Stimulated activated effector memory CD8-positive, alpha-beta T cell treated with anti-CD3 and anti-CD28 coated beads, Interleukin-12 subunit alpha, Interleukin-12 subunit beta, amount 100 ng/mL, for 72 hours (primary cell): ENCODE measurements at regions not wholly inside any gene's neighbourhood (a gene's known extent, or its start where the extent isn't known, plus 50 kb on each side); places are given as distances from the start of the nearest gene placed in this dataset.

Experiments used
- ATAC-seq: fragments of 150-1000 bp; cut with Tn5 transposase; 2 replicates; pipeline ENCODE4 v1.10.0; 2021
- DNase-seq, 2 donors: peaks; one replicate each; pipeline ENCODE4 v3.0.0; 2021 to 2022; ENCODE audit warnings: low spot score in 2 of 2
- H3K27ac Mint-ChIP-seq: one replicate; pipeline ENCODE4 v1.8.0; 2022; ENCODE audit warnings: mild to moderate bottlenecking, mixed read lengths
- H3K36me3 Mint-ChIP-seq: one replicate; pipeline ENCODE4 v1.8.0; 2022; ENCODE audit warnings: mild to moderate bottlenecking, mixed read lengths
- H3K4me1 Mint-ChIP-seq: one replicate; pipeline ENCODE4 v1.8.0; 2022; ENCODE audit warnings: mixed read lengths
- H3K4me3 Mint-ChIP-seq: one replicate; pipeline ENCODE4 v1.8.0; 2022; ENCODE audit warnings: mild to moderate bottlenecking, mixed read lengths
- H3K9me3 Mint-ChIP-seq: one replicate; pipeline ENCODE4 v1.8.0; 2022; ENCODE audit warnings: mixed read lengths

DNA sequence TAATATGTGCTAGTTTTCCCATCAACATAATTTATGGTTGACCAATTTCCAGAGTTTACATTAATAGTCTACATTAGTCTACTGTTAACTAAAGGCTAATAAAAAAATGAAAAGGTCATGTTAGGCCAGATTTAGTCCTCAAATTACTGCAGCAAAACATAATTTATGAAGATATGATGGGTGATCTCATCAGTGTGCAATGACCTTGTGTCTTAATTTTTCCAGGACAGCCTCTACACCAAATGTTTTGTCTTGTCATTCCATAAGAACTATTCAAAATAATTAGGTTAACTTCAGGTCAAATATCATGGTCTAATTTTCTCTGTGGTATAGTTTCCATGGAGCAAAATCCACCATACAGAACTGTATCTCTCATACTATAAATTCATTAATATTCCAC lies 234.2 kb downstream of the COL12A1 start:
- Mint-ChIP-seq H3K4me3 (no peak overlapping the region), H3K4me1 (no peaks in the 10 kb centered on the region), H3K36me3 (no peaks in the 10 kb centered on the region), H3K27ac (no peak overlapping the region), H3K9me3 (peaks cover 3% of the 10 kb centered on the region)
- ATAC-seq, result no peak
- no peak for DNase-seq

- Mint-ChIP-seq H3K4me3 (no peak overlapping the region), H3K27ac (no peak overlapping the region), H3K4me1 (no peaks in the 10 kb centered on the region), H3K9me3 (peaks cover 3% of the 10 kb centered on the region), H3K36me3 (no peaks in the 10 kb centered on the region)
- ATAC-seq (no peak), DNase-seq (no peak)
Measured at GRCh38 chr6:74969591-74970267, 236.1 kb downstream of the COL12A1 start.

- Mint-ChIP-seq H3K36me3 (no peaks in the 10 kb centered on the region), H3K4me1 (no peaks in the 10 kb centered on the region), H3K9me3 (peaks cover 3% of the 10 kb centered on the region), H3K4me3 (no peak overlapping the region), H3K27ac (no peak overlapping the region)
- no peak for ATAC-seq
- DNase-seq, result no peak
Measured at GRCh38 chr6:74967821-74968220, 238.0 kb downstream of the COL12A1 start.

DNA sequence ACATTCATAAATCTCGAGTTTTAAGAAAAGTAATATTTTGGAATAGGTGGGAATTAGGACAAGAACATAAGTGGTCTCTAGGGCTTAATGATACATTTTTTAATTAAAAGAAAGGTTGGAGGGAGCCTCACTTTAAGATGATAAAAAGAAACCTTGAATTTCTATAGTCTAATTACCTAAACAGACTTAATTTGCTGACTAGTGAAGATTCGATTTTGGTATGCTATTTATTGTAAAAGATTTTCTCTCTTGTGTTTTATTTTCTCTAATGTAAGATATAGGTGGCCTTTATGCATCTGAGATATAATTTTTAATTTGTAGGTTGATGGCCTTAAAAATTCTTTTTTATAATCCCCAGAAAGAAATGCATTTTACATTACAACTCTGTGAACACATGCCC lies 239.1 kb downstream of the COL12A1 start:
- no peak overlapping the region for H3K4me3 Mint-ChIP-seq
- H3K36me3 Mint-ChIP-seq, result no peaks in the 10 kb centered on the region
- ATAC-seq (no peak), DNase-seq (no peak)
- peaks cover 9% of the 10 kb centered on the region for H3K9me3 Mint-ChIP-seq
- no peak overlapping the region for H3K27ac Mint-ChIP-seq
- no peaks in the 10 kb centered on the region for H3K4me1 Mint-ChIP-seq

DNA sequence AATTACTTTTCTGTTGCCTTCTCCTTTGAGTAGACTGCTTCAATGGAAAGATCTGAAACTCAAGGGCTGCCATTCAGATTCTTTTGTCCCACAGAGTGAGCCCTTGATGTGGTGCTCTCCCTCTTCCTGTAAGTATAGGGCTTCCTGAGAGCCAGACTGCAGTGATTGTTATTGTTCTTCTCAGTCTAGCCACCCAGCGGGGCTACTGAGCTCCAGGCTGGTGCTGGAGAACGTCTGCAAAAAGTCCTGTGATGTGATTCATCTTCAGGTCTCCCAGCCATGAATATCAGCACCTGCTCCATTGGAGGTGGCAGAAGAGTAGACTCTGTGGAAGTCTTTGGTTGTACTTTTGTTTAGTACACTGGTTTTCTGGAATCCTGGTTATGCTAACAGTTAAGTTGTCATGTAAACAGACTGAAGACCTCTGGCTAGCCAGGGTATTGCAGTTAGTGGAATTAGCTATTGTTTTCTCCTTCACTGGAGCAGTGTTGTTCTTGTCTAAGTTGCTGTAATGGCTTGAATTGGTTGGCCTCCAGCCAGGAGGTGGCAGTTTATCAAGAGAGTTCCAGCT lies 240.9 kb downstream of the COL12A1 start:
- Mint-ChIP-seq H3K4me3 (no peak overlapping the region), H3K4me1 (no peaks in the 10 kb centered on the region), H3K36me3 (no peaks in the 10 kb centered on the region), H3K9me3 (peaks cover 9% of the 10 kb centered on the region), H3K27ac (no peak overlapping the region)
- DNase-seq, result no peak
- ATAC-seq, result no peak

DNA sequence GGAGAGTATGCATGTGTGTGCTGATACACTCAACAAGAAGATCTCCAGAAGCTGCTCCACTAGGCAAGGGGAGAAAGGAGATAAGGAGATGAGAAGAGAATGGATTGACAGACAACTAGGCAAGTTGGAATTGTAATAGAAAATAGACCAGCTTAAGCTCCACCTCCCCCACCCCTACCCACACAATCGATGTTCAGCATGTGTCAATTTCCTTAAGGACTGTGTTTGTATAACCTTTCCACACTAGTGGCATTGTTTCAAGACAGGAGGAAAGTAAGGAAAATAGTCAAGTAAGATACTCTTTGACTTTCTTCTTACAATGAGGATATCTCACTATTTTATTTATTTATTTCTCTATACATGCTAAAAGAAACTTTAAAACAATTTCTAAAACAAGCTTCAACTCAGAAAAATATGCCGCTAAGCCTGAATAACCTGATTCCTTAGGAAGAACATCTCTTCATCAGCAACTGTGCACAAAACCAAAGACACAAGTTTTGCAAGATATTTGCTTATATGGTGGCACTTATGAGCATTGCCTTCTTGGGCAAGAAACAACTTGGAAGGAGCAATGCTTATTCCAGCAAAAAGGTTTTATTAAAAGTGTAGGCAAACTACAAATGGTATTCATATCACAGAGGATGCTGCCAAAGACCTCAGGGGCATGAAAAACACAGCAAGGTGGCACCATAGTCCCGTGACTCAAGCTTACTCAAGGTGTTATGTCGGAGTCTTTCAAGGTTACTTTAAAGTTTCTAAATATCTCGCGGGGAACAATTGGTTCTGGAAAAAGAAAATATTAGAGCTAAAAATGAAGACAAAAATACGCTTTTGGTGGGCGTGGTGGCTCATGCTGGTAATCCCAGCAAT lies 249.1 kb downstream of the COL12A1 start:
- no peak for DNase-seq
- Mint-ChIP-seq H3K4me1 (no peaks in the 10 kb centered on the region), H3K4me3 (no peak overlapping the region)

DNA sequence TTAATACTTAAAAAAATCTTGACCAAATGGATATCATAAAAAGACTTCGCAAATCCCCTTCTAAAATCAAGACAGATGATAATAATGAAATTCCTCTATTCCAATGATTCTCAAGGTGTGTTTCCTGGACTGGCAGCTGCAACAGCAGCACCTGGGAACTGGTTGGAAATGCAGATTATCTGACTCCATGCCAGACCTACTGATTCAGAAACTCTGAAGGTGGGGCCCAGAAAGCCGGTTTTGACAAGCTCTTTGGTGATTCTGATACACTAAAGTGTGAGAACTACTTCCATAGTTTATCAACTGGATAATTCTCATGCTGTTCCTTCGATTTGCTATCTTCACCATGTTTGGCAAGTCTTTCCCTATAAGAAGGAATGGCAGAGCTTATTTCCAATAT lies 252.1 kb downstream of the COL12A1 start:
- no peak overlapping the region for H3K4me3 Mint-ChIP-seq
- ATAC-seq, result no peak

More for the DNA sequence above, 249.1 kb downstream of the COL12A1 start:
- no peak for ATAC-seq
- Mint-ChIP-seq H3K9me3 (peaks cover 7% of the 10 kb centered on the region), H3K27ac (no peak overlapping the region), H3K36me3 (no peaks in the 10 kb centered on the region)

DNA sequence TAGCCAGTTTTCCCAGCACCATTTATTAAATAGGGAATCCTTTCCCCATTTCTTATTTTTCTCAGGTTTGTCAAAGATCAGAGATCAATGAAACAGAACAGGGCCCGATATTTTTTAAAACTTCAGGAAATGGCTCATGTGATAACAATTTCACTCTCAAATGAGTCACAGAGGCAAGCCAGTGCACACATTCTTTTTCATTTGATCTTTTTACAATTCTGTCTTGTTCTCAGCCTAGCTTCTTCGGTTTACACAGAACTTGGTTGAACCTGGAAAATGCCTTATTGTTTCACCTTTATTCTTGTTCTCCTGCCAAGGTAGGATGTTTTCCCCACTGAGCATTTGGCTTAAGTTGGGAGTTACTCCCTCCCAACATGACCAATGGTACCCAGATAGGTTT lies 258.9 kb downstream of the COL12A1 start:
- Mint-ChIP-seq H3K4me3 (no peak overlapping the region), H3K4me1 (no peaks in the 10 kb centered on the region), H3K36me3 (no peaks in the 10 kb centered on the region), H3K27ac (no peak overlapping the region), H3K9me3 (peaks cover 14% of the 10 kb centered on the region)
- DNase-seq, result no peak
- no peak for ATAC-seq

More for the DNA sequence above, 252.1 kb downstream of the COL12A1 start:
- H3K36me3 Mint-ChIP-seq, result no peaks in the 10 kb centered on the region
- peaks cover 13% of the 10 kb centered on the region for H3K9me3 Mint-ChIP-seq
- DNase-seq, result no peak
- H3K27ac Mint-ChIP-seq, result no peak overlapping the region
- H3K4me1 Mint-ChIP-seq, result no peaks in the 10 kb centered on the region

GRCh38 chr6:74942130-74942529 lies 263.7 kb downstream of the COL12A1 start:
- no peak overlapping the region for H3K4me3 Mint-ChIP-seq
- H3K9me3 Mint-ChIP-seq, result peaks cover 2% of the 10 kb centered on the region
- no peaks in the 10 kb centered on the region for H3K4me1 Mint-ChIP-seq
- no peak for ATAC-seq
- H3K27ac Mint-ChIP-seq, result no peak overlapping the region
- no peak for DNase-seq
- H3K36me3 Mint-ChIP-seq, result no peaks in the 10 kb centered on the region

- no peak for ATAC-seq
- Mint-ChIP-seq H3K4me1 (no peaks in the 10 kb centered on the region), H3K4me3 (no peak overlapping the region), H3K27ac (no peak overlapping the region), H3K36me3 (no peaks in the 10 kb centered on the region), H3K9me3 (peaks cover 2% of the 10 kb centered on the region)
- DNase-seq, result no peak
Measured at GRCh38 chr6:74941424-74941823, 264.4 kb downstream of the COL12A1 start.

GRCh38 chr6:74939721-74940620 lies 265.9 kb downstream of the COL12A1 start:
- DNase-seq (no peak), ATAC-seq (no peak)
- Mint-ChIP-seq H3K36me3 (no peaks in the 10 kb centered on the region), H3K4me1 (no peaks in the 10 kb centered on the region), H3K4me3 (no peak overlapping the region), H3K27ac (no peak overlapping the region), H3K9me3 (peaks cover 2% of the 10 kb centered on the region)

DNA sequence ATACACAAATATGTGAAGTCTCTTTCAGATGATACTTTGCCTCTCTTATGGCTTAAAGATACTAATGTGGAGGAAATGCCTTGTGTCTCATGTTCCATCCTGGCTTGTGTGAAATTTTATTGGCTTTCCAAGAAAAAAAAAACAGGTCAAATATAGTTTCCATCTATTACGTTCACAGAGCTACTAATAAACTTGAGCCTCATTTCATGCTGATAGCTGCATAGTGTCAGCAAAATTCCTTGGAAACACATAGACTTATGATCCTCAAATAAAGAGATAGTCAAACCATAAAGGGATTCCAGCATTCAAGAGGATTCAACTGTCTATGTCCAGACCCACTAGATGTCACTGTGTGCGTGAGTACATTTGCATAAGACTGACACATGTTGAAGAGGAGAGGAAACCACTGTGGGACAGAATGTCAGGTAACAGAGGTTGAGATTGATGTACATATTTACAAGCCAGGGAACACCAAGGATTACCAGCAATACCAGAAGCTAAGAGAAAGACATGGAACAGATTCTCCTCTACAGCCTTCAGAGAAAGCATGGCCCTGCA lies 266.6 kb downstream of the COL12A1 start:
- H3K4me3 Mint-ChIP-seq, result no peak overlapping the region
- DNase-seq (no peak), ATAC-seq (no peak)
- peaks cover 2% of the 10 kb centered on the region for H3K9me3 Mint-ChIP-seq
- H3K4me1 Mint-ChIP-seq, result no peaks in the 10 kb centered on the region
- H3K27ac Mint-ChIP-seq, result no peak overlapping the region
- H3K36me3 Mint-ChIP-seq, result no peaks in the 10 kb centered on the region

DNA sequence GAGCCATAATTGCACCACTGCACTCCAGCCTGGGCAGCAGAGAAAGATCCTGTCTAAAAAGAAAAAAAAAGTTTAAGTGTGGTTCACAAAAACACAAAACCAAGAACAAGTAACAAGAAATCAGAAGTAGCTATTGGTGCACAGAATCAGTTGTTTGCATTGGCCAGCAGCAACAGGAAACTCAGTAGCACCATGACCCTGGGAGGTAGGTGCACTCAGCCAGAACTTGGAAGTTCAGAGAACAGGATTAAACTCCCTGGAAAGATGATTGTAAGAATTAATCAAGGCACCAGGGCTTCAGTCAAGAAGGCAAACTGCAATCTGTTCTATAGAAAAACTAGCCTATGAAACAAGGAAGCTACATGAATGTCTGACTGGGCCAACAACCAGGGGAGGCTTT lies 267.9 kb downstream of the COL12A1 start:
- Mint-ChIP-seq H3K4me1 (no peaks in the 10 kb centered on the region), H3K4me3 (no peak overlapping the region), H3K27ac (no peak overlapping the region), H3K36me3 (no peaks in the 10 kb centered on the region), H3K9me3 (peaks cover 2% of the 10 kb centered on the region)
- ATAC-seq (no peak), DNase-seq (no peak)

DNA sequence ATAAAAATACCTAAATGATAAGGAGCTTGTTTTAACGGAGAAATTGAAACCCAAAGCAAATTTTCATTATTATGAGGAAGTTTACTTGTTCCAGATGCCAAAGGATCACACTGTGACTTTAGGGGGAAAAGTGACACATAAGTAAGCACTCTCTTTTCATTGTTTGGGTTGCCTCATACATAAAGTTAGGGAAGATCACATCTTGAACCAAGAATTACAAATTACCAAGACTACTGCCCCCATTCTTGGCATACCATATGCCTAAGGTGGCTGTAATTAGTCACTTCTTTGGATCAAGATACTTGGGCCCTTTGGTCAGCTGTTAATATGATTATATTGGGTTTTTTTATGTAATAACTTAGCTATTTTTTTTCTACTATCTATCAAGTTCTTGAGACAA lies 269.0 kb downstream of the COL12A1 start:
- no peak for DNase-seq
- no peaks in the 10 kb centered on the region for H3K4me1 Mint-ChIP-seq

More for the DNA sequence above, 269.0 kb downstream of the COL12A1 start:
- Mint-ChIP-seq H3K9me3 (no peaks in the 10 kb centered on the region), H3K27ac (no peak overlapping the region), H3K36me3 (no peaks in the 10 kb centered on the region), H3K4me3 (no peak overlapping the region)
- no peak for ATAC-seq
